ENCODE measurements at regions not wholly inside any gene's neighbourhood (a gene's known extent, or its start where the extent isn't known, plus 50 kb on each side); places are given as distances from the start of the nearest gene placed in this dataset.

DNA sequence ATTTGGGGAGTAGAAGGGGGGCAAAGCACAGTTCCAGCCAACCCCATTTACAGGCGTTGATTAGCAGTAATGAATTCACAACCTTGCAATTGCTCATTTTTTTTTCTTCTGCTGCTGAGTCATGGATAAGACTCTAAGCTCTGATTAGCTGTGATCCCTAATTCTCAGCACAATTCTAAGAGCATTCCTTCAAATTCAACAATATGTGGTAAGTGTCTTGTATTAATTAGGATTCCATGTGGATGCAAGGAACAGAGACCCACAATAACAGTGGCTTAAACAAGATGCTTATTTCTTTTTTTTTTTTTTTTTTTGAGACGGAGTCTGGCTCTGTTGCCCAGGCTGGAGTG is 133.4 kb downstream of the PALM2AKAP2 start:
- DNase-seq (ENCODE audit: low read depth), result no peak

DNA sequence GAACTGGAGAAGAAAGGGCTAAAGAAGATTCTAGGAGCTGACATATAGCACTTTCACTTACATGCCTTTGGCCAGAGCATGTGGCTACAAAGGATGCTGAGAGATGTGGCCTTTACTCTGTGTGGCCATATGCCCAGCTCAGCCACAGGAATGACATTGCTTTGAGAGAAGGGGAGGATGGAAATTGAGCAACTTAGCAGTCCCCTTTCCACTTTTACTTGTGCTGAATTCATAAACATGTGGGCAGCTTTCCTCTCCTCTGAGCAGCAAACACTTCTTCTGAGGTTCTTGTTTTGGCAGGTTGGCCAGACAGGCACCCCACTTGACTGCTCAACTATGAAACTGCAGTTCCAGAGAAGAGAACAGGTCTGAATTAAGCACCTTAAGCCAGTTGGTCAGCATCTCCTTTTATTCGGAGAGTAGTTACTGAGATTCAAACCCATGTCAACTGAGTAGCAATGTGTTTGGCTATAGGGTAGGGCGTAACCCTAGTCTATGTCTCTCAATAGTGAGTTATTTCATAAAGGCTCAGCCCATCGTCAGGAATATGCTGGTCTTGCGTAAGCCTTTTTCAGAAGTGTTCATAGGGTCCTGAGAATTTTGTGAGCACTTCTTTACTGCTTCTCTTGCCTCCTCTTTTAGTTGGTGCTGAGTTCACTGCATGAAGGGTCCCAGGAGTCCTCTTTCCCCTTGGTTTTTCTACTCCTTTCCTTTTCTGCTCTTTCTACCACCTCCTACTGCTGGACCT is 134.5 kb downstream of the PALM2AKAP2 start:
- DNase-seq (ENCODE audit: low read depth), result no peak

GRCh38 chr9:109916316-109916715 is 136.3 kb downstream of the PALM2AKAP2 start:
- DNase-seq (ENCODE audit: low read depth), result no peak

DNA sequence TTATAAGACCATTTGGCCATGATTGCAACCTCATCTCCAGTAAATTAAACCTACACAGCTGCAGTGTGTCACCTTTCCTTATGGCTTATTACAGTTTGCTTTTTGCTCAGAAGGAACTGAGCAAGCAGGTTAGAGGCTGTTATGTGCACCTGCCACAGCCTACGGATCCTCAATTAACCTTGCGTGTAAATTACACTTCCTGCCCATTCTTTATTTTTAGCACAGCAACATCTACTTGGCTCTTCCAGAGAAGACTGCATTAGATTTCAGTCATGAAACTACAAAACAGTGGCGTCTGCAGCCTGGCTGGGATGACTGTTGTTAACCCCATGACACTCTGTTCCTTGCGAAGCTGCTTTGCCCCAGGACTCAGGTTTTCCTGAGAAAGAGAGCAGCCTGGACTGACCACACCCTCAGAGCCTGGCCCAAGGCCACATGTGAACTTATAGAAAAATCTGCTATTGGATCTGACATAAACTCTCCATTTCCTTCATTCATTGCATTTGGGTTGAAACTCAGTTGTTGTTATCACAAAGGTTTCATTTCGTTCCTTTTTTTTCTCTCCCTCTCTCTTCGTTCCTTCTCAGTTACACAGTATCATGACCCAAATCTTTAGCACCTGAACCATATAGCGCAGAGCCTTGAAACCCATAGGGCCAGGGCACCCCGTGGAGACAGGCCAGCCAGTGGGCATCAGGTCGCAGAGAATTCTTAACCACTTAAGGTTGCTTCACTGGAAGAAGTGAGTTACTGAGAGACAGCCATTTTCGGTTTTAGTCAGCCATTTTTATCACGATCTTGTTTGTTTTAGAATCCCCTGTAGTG is 138.6 kb downstream of the PALM2AKAP2 start:
- peak; percentile 1 for DNase-seq (ENCODE audit: low read depth)

GRCh38 chr9:109919736-109920408 is 139.9 kb downstream of the PALM2AKAP2 start:
- DNase-seq (ENCODE audit: low read depth), result no peak

DNA sequence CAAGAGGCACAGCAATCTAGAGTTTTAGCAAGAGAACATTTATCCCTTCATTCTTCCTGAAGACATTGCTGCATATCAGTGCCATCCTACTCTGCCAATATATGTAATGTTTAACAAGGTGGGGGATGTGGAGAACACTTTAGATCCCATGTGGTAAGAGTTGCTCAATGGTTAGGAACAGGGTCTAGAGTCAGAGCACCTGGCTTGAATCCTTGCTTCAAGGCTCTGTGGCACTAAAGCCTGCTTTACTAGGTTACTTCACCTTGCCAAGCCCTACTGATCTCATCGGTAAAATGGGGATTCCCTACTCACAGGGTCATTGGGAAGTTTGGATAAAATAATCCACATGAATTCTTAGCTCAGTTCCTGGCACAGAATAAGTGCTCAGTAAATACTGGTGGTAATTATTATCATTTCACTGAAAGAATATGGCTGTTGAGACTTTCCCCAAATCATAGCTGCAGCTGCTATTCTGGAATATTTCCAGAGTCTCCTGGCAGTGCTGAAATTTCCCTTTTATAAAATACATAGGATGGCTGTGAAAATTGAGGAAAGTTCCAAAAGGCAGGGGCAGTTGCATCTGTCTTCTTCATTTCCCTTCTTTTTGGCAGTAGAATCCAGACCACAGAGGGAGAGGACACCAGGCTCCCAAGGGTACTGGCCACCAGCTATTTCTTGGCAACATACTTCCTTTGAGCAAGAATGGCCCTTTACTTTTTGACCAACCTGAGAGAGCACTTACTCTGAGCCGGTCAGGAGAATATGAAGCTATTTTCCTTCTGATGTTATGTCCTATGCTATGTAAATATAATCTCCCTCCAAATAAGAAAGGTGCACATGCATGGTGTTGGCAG is 142.8 kb downstream of the PALM2AKAP2 start:
- DNase-seq (ENCODE audit: low read depth), result no peak

- no peak for DNase-seq (ENCODE audit: low read depth)
Measured at GRCh38 chr9:109923471-109923760, 143.4 kb downstream of the PALM2AKAP2 start.

DNA sequence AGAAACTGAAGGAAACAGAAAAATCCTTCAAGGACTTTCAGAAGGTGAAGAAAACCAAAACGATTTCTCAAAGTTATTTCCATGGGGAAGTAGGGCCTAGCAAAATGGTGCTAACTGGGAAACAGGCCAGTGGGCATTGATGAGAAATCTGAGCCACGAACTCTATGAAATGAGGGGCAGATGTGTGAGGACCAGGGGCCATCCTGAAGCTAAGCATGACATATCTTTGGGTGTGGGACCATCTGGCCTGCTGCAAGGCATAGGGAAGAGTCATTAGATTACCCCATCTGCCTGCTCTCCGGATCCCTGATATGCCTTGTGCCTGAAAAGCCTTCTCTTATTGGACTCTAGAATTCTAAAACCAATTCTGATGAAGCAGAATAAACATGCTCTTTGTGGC is 143.8 kb downstream of the PALM2AKAP2 start:
- DNase-seq (ENCODE audit: low read depth), result no peak

GRCh38 chr9:109925799-109926198 is 145.8 kb downstream of the PALM2AKAP2 start:
- no peak for DNase-seq (ENCODE audit: low read depth)

- no peak for DNase-seq (ENCODE audit: low read depth)
Measured at GRCh38 chr9:109926421-109926869, 146.4 kb downstream of the PALM2AKAP2 start.

- no peak for DNase-seq (ENCODE audit: low read depth)
Measured at GRCh38 chr9:109931623-109932022, 151.6 kb downstream of the PALM2AKAP2 start.

- DNase-seq (ENCODE audit: low read depth), result no peak
Measured at GRCh38 chr9:109934136-109934856, 154.3 kb downstream of the PALM2AKAP2 start.

- no peak for DNase-seq (ENCODE audit: low read depth)
Measured at GRCh38 chr9:109934857-109935215, 154.8 kb downstream of the PALM2AKAP2 start.

DNA sequence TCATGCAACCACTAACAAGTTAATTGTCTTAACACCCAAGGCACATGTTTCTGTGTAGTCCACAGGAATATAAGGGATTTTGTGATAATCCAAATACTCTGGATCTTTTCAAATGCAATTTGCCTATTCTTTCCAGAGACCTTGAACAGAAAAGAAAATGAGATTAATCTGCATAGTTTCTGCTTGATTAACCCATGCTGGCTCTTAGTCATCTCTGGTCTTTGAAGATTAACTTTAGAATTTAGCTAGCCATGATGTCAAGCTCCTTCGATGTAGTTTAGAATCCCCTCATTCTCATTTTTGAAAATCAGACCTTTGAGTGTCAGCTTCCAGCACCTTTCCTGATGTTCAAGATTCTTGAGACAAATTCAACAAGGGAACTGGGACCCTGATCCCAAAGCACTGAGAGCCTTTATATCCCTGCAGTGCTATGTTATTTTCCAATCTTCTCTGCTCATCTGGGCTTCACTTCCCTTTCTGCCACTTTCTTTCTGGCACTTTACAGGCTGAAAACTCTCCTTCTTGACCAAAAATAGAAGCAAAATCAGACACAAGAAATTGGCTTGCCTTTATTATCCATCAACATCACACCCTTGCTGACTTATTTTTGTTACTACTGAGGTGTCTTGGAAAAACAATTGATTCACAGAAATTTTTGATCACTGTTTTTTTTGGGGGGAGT is 155.5 kb downstream of the PALM2AKAP2 start:
- no peak for DNase-seq (ENCODE audit: low read depth)

DNA sequence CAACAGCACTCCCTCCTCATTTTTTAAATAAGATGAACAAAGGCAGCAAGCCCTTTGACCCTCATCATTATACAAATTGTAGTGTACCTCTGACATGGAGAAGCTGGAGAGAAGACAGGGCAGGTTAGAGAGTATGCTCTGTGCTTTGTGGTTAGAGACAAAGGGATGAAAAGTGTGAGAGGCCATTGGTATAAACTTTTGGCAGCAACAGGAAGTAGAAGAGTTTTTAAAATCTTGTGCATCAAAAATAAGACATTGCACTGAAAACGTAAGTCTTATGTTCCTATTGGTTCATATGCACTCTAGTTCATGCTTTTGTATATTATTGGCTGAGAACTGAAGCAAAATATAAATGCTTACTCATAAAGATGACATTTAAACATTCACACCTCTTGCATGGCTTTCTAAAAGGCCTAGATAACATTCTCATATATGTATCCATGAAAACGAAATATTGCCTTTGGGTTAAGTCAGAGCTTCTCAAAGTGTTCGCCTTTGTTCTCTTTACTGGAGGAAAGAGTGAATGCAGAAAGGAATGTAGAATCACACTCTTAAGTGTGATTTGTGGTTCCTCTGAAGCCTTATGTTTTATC is 158.0 kb downstream of the PALM2AKAP2 start:
- no peak for DNase-seq (ENCODE audit: low read depth)

DNA sequence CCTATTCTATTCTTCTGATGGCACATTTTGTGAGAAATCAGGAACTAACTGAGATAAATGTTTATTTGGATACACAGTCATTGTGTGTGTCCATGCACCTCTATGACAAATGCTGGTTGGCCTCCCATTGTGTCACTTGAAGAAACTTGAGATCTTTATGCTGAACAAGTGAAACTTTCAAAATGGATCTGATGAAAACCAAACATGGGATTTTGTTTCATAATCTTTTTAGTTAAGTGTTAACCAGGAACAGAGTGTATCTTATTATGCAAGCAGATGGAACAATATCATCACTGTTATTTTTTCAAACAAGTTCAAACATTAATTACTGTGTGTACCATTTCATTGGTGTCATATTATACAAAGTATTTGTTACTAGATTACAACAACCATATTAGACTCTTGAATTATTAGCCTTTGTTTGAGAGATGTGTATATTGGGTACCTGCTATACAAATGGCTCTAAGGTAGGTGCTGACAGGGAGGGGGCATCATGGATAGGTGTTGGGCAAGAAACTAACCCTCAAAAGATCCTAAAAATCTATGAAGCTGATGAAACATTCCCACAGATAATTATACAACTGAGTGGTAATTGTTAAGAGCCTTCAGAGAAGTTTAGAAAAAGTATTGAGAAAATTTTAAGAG is 159.8 kb downstream of the PALM2AKAP2 start:
- no peak for DNase-seq (ENCODE audit: low read depth)

GRCh38 chr9:109940561-109940960 is 160.6 kb downstream of the PALM2AKAP2 start:
- no peak for DNase-seq (ENCODE audit: low read depth)

DNA sequence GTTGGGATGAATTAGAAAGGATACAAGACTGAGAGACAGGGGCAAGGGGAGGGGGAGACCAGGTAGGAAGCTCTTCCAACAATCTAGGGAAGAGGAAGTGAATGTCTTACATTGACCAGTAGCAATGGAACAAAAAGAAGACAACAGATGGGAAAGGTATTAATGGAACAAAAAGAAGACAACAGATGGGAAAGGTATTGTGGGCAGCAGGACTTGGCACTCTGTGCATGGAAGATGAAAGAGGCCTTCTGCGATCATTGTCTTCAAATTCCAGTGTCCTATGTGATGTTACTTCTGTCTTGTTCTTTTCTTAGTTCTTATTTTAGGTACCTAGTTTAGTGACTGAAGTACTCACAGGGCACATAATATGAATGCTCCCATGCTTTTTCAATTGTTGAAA is 161.8 kb downstream of the PALM2AKAP2 start:
- DNase-seq (ENCODE audit: low read depth), result no peak

DNA sequence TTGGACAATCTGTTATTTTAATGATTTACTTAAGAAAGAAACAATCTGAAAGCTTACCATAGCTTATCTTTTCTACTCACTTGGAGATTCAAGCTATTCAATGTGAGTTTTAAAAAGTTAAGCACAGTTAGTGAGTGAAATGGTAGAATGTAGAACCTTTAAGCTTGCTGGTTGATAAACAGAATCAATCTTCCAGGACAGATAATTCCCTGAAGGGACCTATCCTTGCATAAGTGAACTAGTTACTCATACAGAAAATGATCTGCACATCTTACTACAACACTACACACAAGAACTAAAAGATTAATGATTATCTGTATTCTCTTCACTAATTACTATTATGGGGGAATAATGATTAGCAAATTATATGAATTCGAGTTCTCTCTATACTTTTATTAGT is 165.6 kb downstream of the PALM2AKAP2 start:
- DNase-seq (ENCODE audit: low read depth), result no peak

DNA sequence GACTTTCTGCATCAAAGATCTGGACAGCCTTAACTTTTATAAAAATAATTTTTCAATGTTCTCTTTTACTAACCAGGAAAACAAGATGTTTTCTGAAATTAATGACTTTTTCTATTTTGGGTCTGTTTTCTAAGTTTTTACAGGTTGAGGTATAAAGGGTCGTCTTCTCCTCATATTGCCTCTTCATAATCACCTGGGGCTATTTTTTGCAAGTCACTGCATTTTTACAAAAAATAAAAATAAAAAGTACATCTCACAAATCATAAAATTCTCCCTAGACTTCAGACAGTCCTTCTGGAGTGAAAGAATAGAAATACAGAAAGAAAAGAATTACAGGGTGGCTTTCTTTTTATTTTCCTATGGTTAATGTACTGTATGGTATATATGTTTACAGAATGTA is 168.5 kb downstream of the PALM2AKAP2 start:
- DNase-seq (ENCODE audit: low read depth), result no peak

Data from stimulated activated CD8-positive, alpha-beta memory T cell treated with anti-CD3 and anti-CD28 coated beads, Interleukin-7, amount 100 ng/mL, for 24 hours (primary cell).